Liver (tissue), 8 donors: ENCODE measurements at regions not wholly inside any gene's neighbourhood (a gene's known extent, or its start where the extent isn't known, plus 50 kb on each side); places are given as distances from the start of the nearest gene placed in this dataset.

Source experiments
- DNase-seq: peaks from one replicate; pipeline ENCODE4 v3.0.0-alpha.2; 2017; ENCODE audit warnings: low spot score
- H3K27ac ChIP-seq, 2 donors: one replicate each; pipeline ENCODE4 v1.7.0; 2013; ENCODE audit warnings: inconsistent platforms in 2 of 2, low read length in 2 of 2, control low read depth in 1 of 2, low read depth in 1 of 2, mild to moderate bottlenecking in 1 of 2
- H3K27me3 ChIP-seq, 4 donors: one replicate each; pipeline versions ENCODE4 v1.6.1 to v1.7.0; 2013; ENCODE audit warnings: low read length in 3 of 4, inconsistent platforms in 1 of 4, mild to moderate bottlenecking in 1 of 4, moderate library complexity in 1 of 4; ENCODE audit not compliant: control insufficient read depth in 4 of 4, insufficient read depth in 4 of 4
- H3K36me3 ChIP-seq, 4 donors: one replicate each; pipeline versions ENCODE4 v1.6.1 to v1.7.0; 2013; ENCODE audit warnings: low read length in 3 of 4, mild to moderate bottlenecking in 3 of 4, low read depth in 1 of 4, moderate library complexity in 1 of 4; ENCODE audit not compliant: control insufficient read depth in 4 of 4, insufficient read depth in 3 of 4
- H3K4me1 ChIP-seq, 4 donors: one replicate each; pipeline versions ENCODE4 v1.6.1 to v1.7.0; 2013; ENCODE audit warnings: low read length in 3 of 4, mild to moderate bottlenecking in 3 of 4, moderate library complexity in 1 of 4; ENCODE audit not compliant: control insufficient read depth in 4 of 4, insufficient read depth in 4 of 4
- H3K4me3 ChIP-seq, 3 donors: one replicate each; pipeline versions ENCODE4 v1.6.1 to v1.7.0; 2013; ENCODE audit warnings: low read length in 3 of 3, control low read depth in 1 of 3, low read depth in 1 of 3, mild to moderate bottlenecking in 1 of 3
- H3K9ac ChIP-seq, 2 donors: one replicate each; pipeline ENCODE4 v1.7.0; 2013; ENCODE audit warnings: low read length in 2 of 2, mild to moderate bottlenecking in 2 of 2, moderate library complexity in 2 of 2, control low read depth in 1 of 2, low read depth in 1 of 2
- H3K9me3 ChIP-seq, 4 donors: one replicate each; pipeline versions ENCODE4 v1.6.1 to v1.7.0; 2013; ENCODE audit warnings: low read length in 3 of 4; ENCODE audit not compliant: control insufficient read depth in 4 of 4
- EGR1 ChIP-seq, 2 donors: IDR thresholded peaks; 2 replicates each; pipeline ENCODE4 v1.6.1; 2016 to 2018; ENCODE audit warnings: antibody characterized with exemption in 2 of 2, low read depth in 2 of 2
- FOXA1 ChIP-seq: IDR thresholded peaks from 2 replicates; pipeline ENCODE4 v1.6.1; 2016; ENCODE audit warnings: antibody characterized with exemption
- FOXA2 ChIP-seq: IDR thresholded peaks from 2 replicates; pipeline ENCODE4 v1.6.1; 2016; ENCODE audit warnings: antibody characterized with exemption
- GABPA ChIP-seq, 2 donors: IDR thresholded peaks in 1 of 2; conservative IDR thresholded peaks in 1 of 2; 2 replicates each; pipeline ENCODE4 v1.6.1; 2016; ENCODE audit warnings: antibody characterized with exemption in 2 of 2, mild to moderate bottlenecking in 1 of 2, moderate library complexity in 1 of 2
- HNF4G ChIP-seq: IDR thresholded peaks from 2 replicates; pipeline ENCODE4 v1.6.1; 2016; ENCODE audit warnings: antibody characterized with exemption
- JUND ChIP-seq, 2 donors: IDR thresholded peaks; 2 replicates each; pipeline ENCODE4 v1.6.1; 2016; ENCODE audit warnings: antibody characterized with exemption in 2 of 2
- NR2F2 ChIP-seq: IDR thresholded peaks from 2 replicates; pipeline ENCODE4 v1.6.1; 2016; ENCODE audit warnings: antibody characterized with exemption
- RAD21 ChIP-seq, 2 donors: IDR thresholded peaks; 2 replicates each; pipeline ENCODE4 v1.6.1; 2016; ENCODE audit warnings: antibody characterized with exemption in 2 of 2, mild to moderate bottlenecking in 2 of 2
- RXRA ChIP-seq, 2 donors: IDR thresholded peaks; 2 replicates each; pipeline ENCODE4 v1.6.1; 2017 to 2018; ENCODE audit warnings: antibody characterized with exemption in 2 of 2, mild to moderate bottlenecking in 1 of 2
- SP1 ChIP-seq: IDR thresholded peaks from 2 replicates; pipeline ENCODE4 v1.6.1; 2018; ENCODE audit warnings: antibody characterized with exemption, mild to moderate bottlenecking
- TAF1 ChIP-seq: conservative IDR thresholded peaks from 2 replicates; pipeline ENCODE4 v1.6.1; 2016; ENCODE audit warnings: antibody characterized with exemption, mild to moderate bottlenecking
- YY1 ChIP-seq: IDR thresholded peaks from 2 replicates; pipeline ENCODE4 v1.6.1; 2016; ENCODE audit warnings: antibody characterized with exemption, mild to moderate bottlenecking
- WGBS: extraction: QIAGEN DNeasy Blood & Tissue Kit; methylation state at CpG from one replicate; pipeline ENCODE4 v1.1.7; 2013; 5-methylcytosine and 5-hydroxymethylcytosine counted together
- TF ChIP-seq, protein P1 (sequence below): IDR thresholded peaks from 2 replicates; pipeline ENCODE4 v1.6.1; 2016; ENCODE audit warnings: antibody characterized with exemption
- TF ChIP-seq, protein P2 (sequence below): IDR thresholded peaks from 2 replicates; pipeline ENCODE4 v1.6.1; 2016; ENCODE audit warnings: antibody characterized with exemption
- TF ChIP-seq, protein P3 (sequence below): fragments of 150-350 bp; IDR thresholded peaks from 2 replicates; pipeline ENCODE4 v1.5.1; 2017; ENCODE audit warnings: improper control_type of control experiment, low read depth, low read length; ENCODE audit not compliant: missing input control
- TF ChIP-seq, protein P4 (sequence below): IDR thresholded peaks from 2 replicates; pipeline ENCODE4 v1.6.1; 2016; ENCODE audit warnings: antibody characterized with exemption, mild to moderate bottlenecking
- TF ChIP-seq, protein P5 (sequence below): IDR thresholded peaks from 2 replicates; pipeline ENCODE4 v1.6.1; 2016; ENCODE audit warnings: antibody characterized with exemption
- donor health status: healthy.
- donor health status: healthy.
- donor health status: healthy.
- donor health status: healthy.
- donor health status: healthy.

DNA sequence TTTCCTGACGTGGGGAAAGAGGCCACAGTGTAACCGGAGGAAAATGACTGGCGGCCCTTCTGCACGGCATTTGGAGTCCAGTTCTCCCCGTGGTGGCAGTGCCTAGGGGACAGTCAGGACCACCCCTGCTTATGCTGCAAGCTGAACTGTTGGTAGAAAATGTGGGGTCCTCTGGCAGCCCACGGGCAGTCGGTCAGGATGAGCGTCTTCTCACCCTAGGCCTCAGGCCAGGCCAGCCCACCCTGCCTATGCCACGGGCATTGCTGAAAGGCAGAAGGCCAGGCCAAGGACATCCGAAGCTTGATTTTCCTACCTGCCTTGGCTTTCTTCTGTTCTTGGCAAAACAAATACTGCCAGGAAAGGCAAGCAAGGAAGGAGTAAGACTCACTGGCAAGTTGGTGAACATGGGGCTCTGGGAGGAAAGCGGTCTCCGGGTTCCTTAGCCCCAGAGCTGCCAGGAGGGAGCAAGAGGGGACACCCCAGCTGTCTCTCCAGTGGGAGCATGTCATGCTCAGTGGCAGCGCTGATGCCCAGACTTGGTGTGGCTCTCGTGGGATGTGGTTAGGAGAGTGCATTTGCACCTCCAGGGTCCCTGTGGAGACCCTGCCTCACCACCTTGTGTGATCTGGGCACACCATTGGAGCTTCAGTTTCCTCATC lies 311.6 kb downstream of the QKI start:
- 87% methylated on average over 14 of the region's 14 CpGs for WGBS
- Histone ChIP-seq H3K27me3 (no peaks in the 10 kb centered on the region), H3K9me3 (no peaks in the 10 kb centered on the region), H3K4me3 (no peak overlapping the region), H3K4me1 (no peaks in the 10 kb centered on the region), H3K27ac (no peak overlapping the region), H3K36me3 (no peaks in the 10 kb centered on the region), H3K9ac (no peak overlapping the region)
- DNase-seq, result no peak
- TF ChIP-seq, protein P1, sequence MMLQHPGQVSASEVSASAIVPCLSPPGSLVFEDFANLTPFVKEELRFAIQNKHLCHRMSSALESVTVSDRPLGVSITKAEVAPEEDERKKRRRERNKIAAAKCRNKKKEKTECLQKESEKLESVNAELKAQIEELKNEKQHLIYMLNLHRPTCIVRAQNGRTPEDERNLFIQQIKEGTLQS, result no peak
- TF ChIP-seq FOXA2 (no peak), NR2F2 (no peak), TAF1 (no peak), HNF4G (no peak)

DNA sequence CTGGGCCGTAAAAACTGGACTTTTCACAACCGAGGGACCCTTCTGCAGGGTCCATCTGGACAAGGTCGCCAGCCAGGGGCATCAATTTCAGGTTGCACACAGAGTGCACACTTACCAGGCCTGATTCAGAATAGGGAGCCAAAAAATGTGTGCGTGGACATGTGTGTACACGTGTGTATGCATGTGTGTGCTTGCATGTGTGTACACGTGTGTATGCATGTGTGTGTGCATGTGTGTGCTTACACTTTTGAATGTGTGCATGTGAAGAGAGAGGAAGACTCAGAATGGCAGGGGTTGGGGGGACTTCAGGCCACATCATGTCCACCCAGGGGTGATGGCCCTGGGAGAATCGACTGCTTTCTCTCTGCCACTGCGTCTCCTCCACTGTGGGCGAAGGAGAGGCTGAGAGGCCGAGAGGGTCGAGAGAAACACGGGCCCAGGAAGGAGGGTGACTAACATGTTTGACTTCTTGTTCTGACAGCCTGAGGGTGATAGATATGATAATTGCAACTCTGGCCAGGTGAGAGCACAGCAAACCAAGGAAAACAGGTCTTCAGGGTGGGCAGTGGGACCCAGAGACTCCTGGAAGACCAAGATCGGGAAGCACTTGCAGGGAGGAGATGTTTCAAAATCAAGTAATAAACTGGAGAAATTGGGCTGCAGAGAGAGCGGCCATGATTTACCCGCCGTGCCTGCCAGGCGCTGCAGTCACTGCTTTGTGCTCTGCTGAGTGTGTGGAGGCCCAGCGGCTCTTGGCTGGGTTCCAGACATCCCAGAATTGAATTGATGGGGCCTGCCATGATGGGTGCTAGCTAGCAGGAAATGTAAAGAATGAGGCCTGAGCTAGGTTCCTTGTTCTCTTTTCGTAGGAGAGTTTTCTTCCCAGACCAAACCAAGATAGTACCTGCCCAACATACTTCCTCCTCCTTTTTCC lies 310.8 kb downstream of the QKI start:
- Histone ChIP-seq H3K4me1 (peaks cover 0 to 4% (median 0%) of the 10 kb centered on the region in 4 donors), H3K9me3 (no peaks in the 10 kb centered on the region), H3K27ac (no peak overlapping the region), H3K9ac (no peak overlapping the region), H3K36me3 (no peaks in the 10 kb centered on the region), H3K27me3 (no peaks in the 10 kb centered on the region), H3K4me3 (no peak overlapping the region)
- WGBS, result 90% methylated on average over 19 of the region's 19 CpGs
- DNase-seq, result no peak
- TF ChIP-seq, protein P2, sequence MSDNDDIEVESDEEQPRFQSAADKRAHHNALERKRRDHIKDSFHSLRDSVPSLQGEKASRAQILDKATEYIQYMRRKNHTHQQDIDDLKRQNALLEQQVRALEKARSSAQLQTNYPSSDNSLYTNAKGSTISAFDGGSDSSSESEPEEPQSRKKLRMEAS, result no peak
- TF ChIP-seq EGR1 (IDR thresholded peaks at IDR 0.05; ENCODE audit: low read depth in 2 of 2) (no peak), RXRA (IDR thresholded peaks at IDR 0.05) (no peak), YY1 (no peak), RAD21 (IDR thresholded peaks at IDR 0.05) (no peak), FOXA1 (no peak), HNF4G (no peak), TAF1 (no peak), JUND (IDR thresholded peaks at IDR 0.05) (no peak), GABPA (IDR thresholded peaks at IDR 0.05 in 1 of 2, conservative IDR thresholded peaks at IDR 0.05 in 1 of 2) (no peak), SP1 (no peak)
- TF ChIP-seq, protein P3, sequence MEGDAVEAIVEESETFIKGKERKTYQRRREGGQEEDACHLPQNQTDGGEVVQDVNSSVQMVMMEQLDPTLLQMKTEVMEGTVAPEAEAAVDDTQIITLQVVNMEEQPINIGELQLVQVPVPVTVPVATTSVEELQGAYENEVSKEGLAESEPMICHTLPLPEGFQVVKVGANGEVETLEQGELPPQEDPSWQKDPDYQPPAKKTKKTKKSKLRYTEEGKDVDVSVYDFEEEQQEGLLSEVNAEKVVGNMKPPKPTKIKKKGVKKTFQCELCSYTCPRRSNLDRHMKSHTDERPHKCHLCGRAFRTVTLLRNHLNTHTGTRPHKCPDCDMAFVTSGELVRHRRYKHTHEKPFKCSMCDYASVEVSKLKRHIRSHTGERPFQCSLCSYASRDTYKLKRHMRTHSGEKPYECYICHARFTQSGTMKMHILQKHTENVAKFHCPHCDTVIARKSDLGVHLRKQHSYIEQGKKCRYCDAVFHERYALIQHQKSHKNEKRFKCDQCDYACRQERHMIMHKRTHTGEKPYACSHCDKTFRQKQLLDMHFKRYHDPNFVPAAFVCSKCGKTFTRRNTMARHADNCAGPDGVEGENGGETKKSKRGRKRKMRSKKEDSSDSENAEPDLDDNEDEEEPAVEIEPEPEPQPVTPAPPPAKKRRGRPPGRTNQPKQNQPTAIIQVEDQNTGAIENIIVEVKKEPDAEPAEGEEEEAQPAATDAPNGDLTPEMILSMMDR, result no peak
- TF ChIP-seq, protein P4, sequence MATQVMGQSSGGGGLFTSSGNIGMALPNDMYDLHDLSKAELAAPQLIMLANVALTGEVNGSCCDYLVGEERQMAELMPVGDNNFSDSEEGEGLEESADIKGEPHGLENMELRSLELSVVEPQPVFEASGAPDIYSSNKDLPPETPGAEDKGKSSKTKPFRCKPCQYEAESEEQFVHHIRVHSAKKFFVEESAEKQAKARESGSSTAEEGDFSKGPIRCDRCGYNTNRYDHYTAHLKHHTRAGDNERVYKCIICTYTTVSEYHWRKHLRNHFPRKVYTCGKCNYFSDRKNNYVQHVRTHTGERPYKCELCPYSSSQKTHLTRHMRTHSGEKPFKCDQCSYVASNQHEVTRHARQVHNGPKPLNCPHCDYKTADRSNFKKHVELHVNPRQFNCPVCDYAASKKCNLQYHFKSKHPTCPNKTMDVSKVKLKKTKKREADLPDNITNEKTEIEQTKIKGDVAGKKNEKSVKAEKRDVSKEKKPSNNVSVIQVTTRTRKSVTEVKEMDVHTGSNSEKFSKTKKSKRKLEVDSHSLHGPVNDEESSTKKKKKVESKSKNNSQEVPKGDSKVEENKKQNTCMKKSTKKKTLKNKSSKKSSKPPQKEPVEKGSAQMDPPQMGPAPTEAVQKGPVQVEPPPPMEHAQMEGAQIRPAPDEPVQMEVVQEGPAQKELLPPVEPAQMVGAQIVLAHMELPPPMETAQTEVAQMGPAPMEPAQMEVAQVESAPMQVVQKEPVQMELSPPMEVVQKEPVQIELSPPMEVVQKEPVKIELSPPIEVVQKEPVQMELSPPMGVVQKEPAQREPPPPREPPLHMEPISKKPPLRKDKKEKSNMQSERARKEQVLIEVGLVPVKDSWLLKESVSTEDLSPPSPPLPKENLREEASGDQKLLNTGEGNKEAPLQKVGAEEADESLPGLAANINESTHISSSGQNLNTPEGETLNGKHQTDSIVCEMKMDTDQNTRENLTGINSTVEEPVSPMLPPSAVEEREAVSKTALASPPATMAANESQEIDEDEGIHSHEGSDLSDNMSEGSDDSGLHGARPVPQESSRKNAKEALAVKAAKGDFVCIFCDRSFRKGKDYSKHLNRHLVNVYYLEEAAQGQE, result no peak
- TF ChIP-seq, protein P5, sequence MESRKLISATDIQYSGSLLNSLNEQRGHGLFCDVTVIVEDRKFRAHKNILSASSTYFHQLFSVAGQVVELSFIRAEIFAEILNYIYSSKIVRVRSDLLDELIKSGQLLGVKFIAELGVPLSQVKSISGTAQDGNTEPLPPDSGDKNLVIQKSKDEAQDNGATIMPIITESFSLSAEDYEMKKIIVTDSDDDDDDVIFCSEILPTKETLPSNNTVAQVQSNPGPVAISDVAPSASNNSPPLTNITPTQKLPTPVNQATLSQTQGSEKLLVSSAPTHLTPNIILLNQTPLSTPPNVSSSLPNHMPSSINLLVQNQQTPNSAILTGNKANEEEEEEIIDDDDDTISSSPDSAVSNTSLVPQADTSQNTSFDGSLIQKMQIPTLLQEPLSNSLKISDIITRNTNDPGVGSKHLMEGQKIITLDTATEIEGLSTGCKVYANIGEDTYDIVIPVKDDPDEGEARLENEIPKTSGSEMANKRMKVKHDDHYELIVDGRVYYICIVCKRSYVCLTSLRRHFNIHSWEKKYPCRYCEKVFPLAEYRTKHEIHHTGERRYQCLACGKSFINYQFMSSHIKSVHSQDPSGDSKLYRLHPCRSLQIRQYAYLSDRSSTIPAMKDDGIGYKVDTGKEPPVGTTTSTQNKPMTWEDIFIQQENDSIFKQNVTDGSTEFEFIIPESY, result no peak
